ENCODE measurements at regions not wholly inside any gene's neighbourhood (a gene's known extent, or its start where the extent isn't known, plus 50 kb on each side); places are given as distances from the start of the nearest gene placed in this dataset.

GRCh38 chr6:113487489-113488058, 369.6 kb upstream of the MARCKS start:
- DNase-seq (ENCODE audit: extremely low read depth, low read depth), result no peak
- no peak overlapping the region for H3K4me3 ChIP-seq (replicated peaks; ENCODE audit: low read depth, low read length)
- TF ChIP-seq CTCF (IDR thresholded peaks at IDR 0.05; ENCODE audit: low read depth, low read length, missing control alignments), result no peak

- H3K4me3 ChIP-seq (replicated peaks; ENCODE audit: low read depth, low read length), result no peak overlapping the region
- no peak for DNase-seq (ENCODE audit: extremely low read depth, low read depth)
- TF ChIP-seq CTCF (IDR thresholded peaks at IDR 0.05; ENCODE audit: low read depth, low read length, missing control alignments), result no peak
Observed at GRCh38 chr6:113488061-113488460, 369.1 kb upstream of the MARCKS start.

GRCh38 chr6:113488812-113489685, 368.1 kb upstream of the MARCKS start:
- no peak for DNase-seq (ENCODE audit: extremely low read depth, low read depth)
- TF ChIP-seq CTCF (IDR thresholded peaks at IDR 0.05; ENCODE audit: low read depth, low read length, missing control alignments), result peak; percentile 3
- no peak overlapping the region for H3K4me3 ChIP-seq (replicated peaks; ENCODE audit: low read depth, low read length)

GRCh38 chr6:113489952-113490746, 367.0 kb upstream of the MARCKS start:
- H3K4me3 ChIP-seq (replicated peaks; ENCODE audit: low read depth, low read length), result no peak overlapping the region
- no peak for TF ChIP-seq CTCF (IDR thresholded peaks at IDR 0.05; ENCODE audit: low read depth, low read length, missing control alignments)

GRCh38 chr6:113491376-113491775, 365.8 kb upstream of the MARCKS start:
- H3K4me3 ChIP-seq (replicated peaks; ENCODE audit: low read depth, low read length), result no peak overlapping the region
- no peak for TF ChIP-seq CTCF (IDR thresholded peaks at IDR 0.05; ENCODE audit: low read depth, low read length, missing control alignments)
- no peak for DNase-seq (ENCODE audit: extremely low read depth, low read depth)

More at GRCh38 chr6:113489952-113490746, 367.0 kb upstream of the MARCKS start:
- no peak for DNase-seq (ENCODE audit: extremely low read depth, low read depth)

GRCh38 chr6:113493991-113494390, 363.2 kb upstream of the MARCKS start:
- no peak for TF ChIP-seq CTCF (IDR thresholded peaks at IDR 0.05; ENCODE audit: low read depth, low read length, missing control alignments)
- H3K4me3 ChIP-seq (replicated peaks; ENCODE audit: low read depth, low read length), result no peak overlapping the region
- DNase-seq (ENCODE audit: extremely low read depth, low read depth), result no peak
